ENCODE measurements at regions not wholly inside any gene's neighbourhood (a gene's known extent, or its start where the extent isn't known, plus 50 kb on each side); places are given as distances from the start of the nearest gene placed in this dataset.

- TF ChIP-seq POLR2AphosphoS5 (IDR thresholded peaks at IDR 0.05; ENCODE audit: low read depth, low read length) = no peak
- TF ChIP-seq TAF1 (IDR thresholded peaks at IDR 0.05; ENCODE audit: borderline replicate concordance, insufficient read depth, low read length) = no peak
- TF ChIP-seq FOXP2 (optimal IDR thresholded peaks at IDR 0.05; ENCODE audit: borderline replicate concordance, extremely low read depth, extremely low read length, insufficient read depth) = no peak
- TF ChIP-seq REST (IDR thresholded peaks at IDR 0.05; ENCODE audit: insufficient read depth in 1 of 2, low read depth in 2 of 2, low read length in 2 of 2) = no peak
- TF ChIP-seq SIN3A (IDR thresholded peaks at IDR 0.05; ENCODE audit: borderline replicate concordance, insufficient read depth, low read length) = no peak
Observed at GRCh38 chr20:17012546-17013226, 214.2 kb upstream of the PCSK2 start.

GRCh38 chr20:17014217-17014616 is 212.6 kb upstream of the PCSK2 start:
- TF ChIP-seq SIN3A (IDR thresholded peaks at IDR 0.05; ENCODE audit: borderline replicate concordance, insufficient read depth, low read length) (no peak), POLR2AphosphoS5 (IDR thresholded peaks at IDR 0.05; ENCODE audit: low read depth, low read length) (no peak), TAF1 (IDR thresholded peaks at IDR 0.05; ENCODE audit: borderline replicate concordance, insufficient read depth, low read length) (no peak), REST (IDR thresholded peaks at IDR 0.05; ENCODE audit: insufficient read depth in 1 of 2, low read depth in 2 of 2, low read length in 2 of 2) (no peak), FOXP2 (optimal IDR thresholded peaks at IDR 0.05; ENCODE audit: borderline replicate concordance, extremely low read depth, extremely low read length, insufficient read depth) (no peak)

- TF ChIP-seq FOXP2 (optimal IDR thresholded peaks at IDR 0.05; ENCODE audit: borderline replicate concordance, extremely low read depth, extremely low read length, insufficient read depth) (no peak), SIN3A (IDR thresholded peaks at IDR 0.05; ENCODE audit: borderline replicate concordance, insufficient read depth, low read length) (no peak), REST (IDR thresholded peaks at IDR 0.05; ENCODE audit: insufficient read depth in 1 of 2, low read depth in 2 of 2, low read length in 2 of 2) (no peak), TAF1 (IDR thresholded peaks at IDR 0.05; ENCODE audit: borderline replicate concordance, insufficient read depth, low read length) (no peak), POLR2AphosphoS5 (IDR thresholded peaks at IDR 0.05; ENCODE audit: low read depth, low read length) (no peak)
Observed at GRCh38 chr20:17014756-17015366, 212.0 kb upstream of the PCSK2 start.

GRCh38 chr20:17017232-17017631 is 209.6 kb upstream of the PCSK2 start:
- no peak for TF ChIP-seq FOXP2 (optimal IDR thresholded peaks at IDR 0.05; ENCODE audit: borderline replicate concordance, extremely low read depth, extremely low read length, insufficient read depth)
- TF ChIP-seq REST (IDR thresholded peaks at IDR 0.05; ENCODE audit: insufficient read depth in 1 of 2, low read depth in 2 of 2, low read length in 2 of 2) = no peak
- no peak for TF ChIP-seq TAF1 (IDR thresholded peaks at IDR 0.05; ENCODE audit: borderline replicate concordance, insufficient read depth, low read length)
- TF ChIP-seq POLR2AphosphoS5 (IDR thresholded peaks at IDR 0.05; ENCODE audit: low read depth, low read length) = no peak
- no peak for TF ChIP-seq SIN3A (IDR thresholded peaks at IDR 0.05; ENCODE audit: borderline replicate concordance, insufficient read depth, low read length)

All from PFSK-1 (cell line).